GM12865 (cell line): ENCODE measurements at regions not wholly inside any gene's neighbourhood (a gene's known extent, or its start where the extent isn't known, plus 50 kb on each side); places are given as distances from the start of the nearest gene placed in this dataset.

Experiments used
- DNase-seq: peaks from one replicate; pipeline ENCODE4 v3.0.0; 2010; ENCODE audit warnings: low read depth
- H3K4me3 ChIP-seq: 2 replicates; pipeline ENCODE4 v1.5.1; 2011; ENCODE audit warnings: mild to moderate bottlenecking, low read depth, low read length, control low read depth
- TF ChIP-seq, protein P1 (sequence below): IDR thresholded peaks from 2 replicates; pipeline ENCODE4 v1.5.1; 2011; ENCODE audit warnings: low read length, control low read depth, low read depth, inconsistent platforms; ENCODE audit not compliant: insufficient read depth; ENCODE audit errors: missing control alignments

DNA sequence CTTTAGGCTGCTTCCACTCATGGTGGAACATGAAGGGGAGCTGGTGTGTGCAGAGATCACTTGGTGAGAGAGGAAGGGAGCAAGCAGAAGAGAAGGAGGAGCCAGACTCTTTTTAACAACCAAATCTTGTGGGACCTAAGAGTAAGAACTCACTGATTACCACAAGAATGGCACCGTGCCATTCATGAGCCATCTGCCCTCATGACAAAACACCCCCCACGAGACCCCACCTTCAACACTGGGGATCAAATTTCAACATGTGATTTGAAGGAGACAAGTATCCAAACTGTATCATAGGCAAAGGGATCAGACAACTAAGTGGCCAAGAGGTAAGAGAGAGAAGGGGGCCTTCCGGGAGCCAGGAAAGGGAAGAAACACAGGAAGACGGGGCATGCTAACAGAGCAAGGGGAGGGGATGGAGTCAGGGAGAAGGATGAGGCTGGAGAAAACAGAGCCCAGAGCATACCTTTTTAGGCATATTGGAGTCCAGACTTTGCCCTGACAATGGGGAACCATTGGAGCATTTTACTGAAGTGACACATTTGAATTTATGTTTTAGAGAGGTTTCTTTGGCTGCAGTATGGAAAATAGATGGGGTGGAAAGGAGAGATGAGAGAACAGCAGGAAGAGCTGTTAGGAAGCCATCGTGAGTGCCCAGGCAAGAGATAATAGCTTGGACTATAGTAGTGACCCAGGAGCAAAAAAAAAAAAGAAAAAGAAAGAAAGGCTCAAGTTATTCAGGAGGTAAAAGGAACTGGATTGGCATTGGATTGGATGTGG is 204.4 kb upstream of the NUDT4 start:
- H3K4me3 ChIP-seq = no peak overlapping the region
- no peak for DNase-seq
- TF ChIP-seq, protein P1, sequence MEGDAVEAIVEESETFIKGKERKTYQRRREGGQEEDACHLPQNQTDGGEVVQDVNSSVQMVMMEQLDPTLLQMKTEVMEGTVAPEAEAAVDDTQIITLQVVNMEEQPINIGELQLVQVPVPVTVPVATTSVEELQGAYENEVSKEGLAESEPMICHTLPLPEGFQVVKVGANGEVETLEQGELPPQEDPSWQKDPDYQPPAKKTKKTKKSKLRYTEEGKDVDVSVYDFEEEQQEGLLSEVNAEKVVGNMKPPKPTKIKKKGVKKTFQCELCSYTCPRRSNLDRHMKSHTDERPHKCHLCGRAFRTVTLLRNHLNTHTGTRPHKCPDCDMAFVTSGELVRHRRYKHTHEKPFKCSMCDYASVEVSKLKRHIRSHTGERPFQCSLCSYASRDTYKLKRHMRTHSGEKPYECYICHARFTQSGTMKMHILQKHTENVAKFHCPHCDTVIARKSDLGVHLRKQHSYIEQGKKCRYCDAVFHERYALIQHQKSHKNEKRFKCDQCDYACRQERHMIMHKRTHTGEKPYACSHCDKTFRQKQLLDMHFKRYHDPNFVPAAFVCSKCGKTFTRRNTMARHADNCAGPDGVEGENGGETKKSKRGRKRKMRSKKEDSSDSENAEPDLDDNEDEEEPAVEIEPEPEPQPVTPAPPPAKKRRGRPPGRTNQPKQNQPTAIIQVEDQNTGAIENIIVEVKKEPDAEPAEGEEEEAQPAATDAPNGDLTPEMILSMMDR = no peak

DNA sequence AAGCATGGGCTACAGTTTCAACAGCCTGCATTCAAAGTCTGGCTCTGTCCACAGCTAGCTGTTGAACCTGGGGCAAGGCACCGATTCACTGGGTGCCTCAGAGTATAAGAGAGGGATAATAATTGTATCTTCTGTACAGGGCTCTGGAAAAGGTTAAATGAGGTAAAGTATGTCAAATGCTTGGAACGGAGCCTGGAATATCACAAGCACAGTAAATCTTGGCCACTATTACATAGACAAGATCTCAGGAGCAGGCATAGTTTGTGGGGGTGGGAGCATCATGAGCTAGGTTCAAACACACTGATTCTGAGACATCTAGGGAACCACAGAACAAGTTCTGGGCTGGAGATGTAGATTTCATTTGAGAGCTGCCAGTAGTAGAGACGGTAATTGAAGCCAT is 203.7 kb upstream of the NUDT4 start:
- TF ChIP-seq, protein P1 = no peak
- DNase-seq = no peak
- H3K4me3 ChIP-seq = no peak overlapping the region

GRCh38 chr12:93174473-93174872 is 203.3 kb upstream of the NUDT4 start:
- TF ChIP-seq, protein P1 = no peak
- no peak overlapping the region for H3K4me3 ChIP-seq
- no peak for DNase-seq

DNA sequence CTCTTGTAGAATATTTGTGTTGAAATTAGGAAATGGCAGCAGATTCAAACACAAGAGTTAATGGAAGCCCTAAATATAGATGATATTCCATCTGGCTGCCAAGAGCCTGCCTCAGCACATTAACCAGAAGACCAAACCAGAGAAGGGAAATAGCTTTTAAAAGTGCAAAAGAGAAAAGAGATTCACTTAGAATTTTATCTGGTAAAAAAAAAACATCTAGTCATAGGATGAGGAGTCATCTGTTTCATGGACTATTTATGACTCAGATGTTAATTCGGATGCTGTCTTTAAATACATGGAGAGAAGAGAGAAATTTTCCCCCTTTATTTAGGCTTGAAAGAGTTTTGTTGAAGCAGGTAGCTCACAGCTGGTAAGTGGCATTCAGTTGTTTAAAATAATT is 201.6 kb upstream of the NUDT4 start:
- TF ChIP-seq, protein P1 = no peak
- no peak for DNase-seq
- no peak overlapping the region for H3K4me3 ChIP-seq

- TF ChIP-seq, protein P1 = no peak
- DNase-seq = no peak
- H3K4me3 ChIP-seq = no peak overlapping the region
Measured at GRCh38 chr12:93176610-93177126, 201.1 kb upstream of the NUDT4 start.

DNA sequence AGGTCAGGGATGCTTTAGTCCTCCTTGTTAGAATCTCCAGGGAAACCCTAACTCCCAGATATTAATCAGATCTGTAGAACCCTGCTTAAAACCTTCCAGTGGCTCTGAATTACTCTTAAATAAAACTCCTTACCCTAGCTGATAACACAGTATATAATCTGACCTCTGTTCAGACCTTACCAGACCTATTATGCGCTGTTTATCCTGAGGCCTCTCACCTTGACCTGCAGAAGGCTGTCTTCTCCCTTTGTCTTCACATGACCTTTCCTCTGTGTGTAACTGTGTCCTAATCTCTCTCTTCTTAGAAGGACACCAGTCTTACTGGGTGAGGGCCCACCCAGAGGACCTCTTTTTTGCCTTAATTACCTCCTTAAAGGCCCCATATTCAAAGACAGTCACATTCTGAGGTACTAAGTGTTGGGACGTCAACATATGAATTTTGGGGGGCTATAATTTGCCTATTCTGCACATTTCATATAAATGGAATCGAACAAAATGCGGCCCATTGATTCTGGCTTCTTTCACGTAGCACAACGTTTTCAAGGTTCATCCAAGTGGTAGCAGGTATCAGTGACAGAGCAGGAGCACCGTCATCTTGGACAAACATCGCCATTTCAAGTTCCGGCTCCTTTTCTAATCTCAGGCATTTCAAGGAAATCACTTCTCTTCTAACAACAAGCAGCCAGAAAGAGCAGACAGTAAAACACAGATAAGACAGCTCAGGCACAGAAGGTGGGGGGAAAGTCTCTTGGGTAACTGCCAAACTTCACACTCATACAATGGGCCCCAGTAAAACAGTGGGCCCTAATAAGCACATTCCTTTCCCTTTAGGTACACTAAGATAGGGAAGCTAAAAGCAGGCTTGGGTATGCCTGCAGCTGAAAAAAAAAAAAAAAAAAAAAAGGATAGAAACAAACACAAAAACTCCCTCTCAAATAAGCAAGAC is 200.2 kb upstream of the NUDT4 start:
- DNase-seq = no peak
- H3K4me3 ChIP-seq = no peak overlapping the region
- TF ChIP-seq, protein P1 = no peak
